SK-N-MC (cell line): ENCODE measurements at regions not wholly inside any gene's neighbourhood (a gene's known extent, or its start where the extent isn't known, plus 50 kb on each side); places are given as distances from the start of the nearest gene placed in this dataset.
A peak's percentile ranks its signal among the peaks of the same experiment; 100 is the strongest.

Experiments used
- DNase-seq: peaks from one replicate; pipeline ENCODE4 v3.0.0-alpha.2; 2011; ENCODE audit warnings: low read depth, low spot score
- H3K27ac ChIP-seq: fragments of 200-600 bp; sonication (generic); 2 replicates; pipeline ENCODE4 v1.5.1; 2016; ENCODE audit warnings: mixed run types
- H3K36me3 ChIP-seq: fragments of 200-600 bp; sonication (generic); 2 replicates; pipeline ENCODE4 v1.6.1; 2017; ENCODE audit warnings: antibody characterized with exemption, low read length, mixed read lengths; ENCODE audit not compliant: insufficient read depth
- H3K4me3 ChIP-seq: fragments of 200-600 bp; sonication (generic); 2 replicates; pipeline ENCODE4 v1.5.1; 2016
- H3K9ac ChIP-seq: fragments of 200-600 bp; sonication (generic); 2 replicates; pipeline ENCODE4 v1.8.0; 2017; ENCODE audit warnings: mixed run types, mixed read lengths; ENCODE audit not compliant: insufficient read length
- H3K9me3 ChIP-seq: fragments of 200-600 bp; sonication (generic); 2 replicates; pipeline ENCODE4 v1.6.1; 2017; ENCODE audit warnings: low read depth, mild to moderate bottlenecking, antibody characterized with exemption, low read length, moderate library complexity, mixed read lengths
- EZH2 ChIP-seq: fragments of 200-600 bp; sonication (generic); IDR thresholded peaks from one replicate; pipeline ENCODE4 v1.6.1; 2017; ENCODE audit warnings: antibody characterized with exemption
- FOXP2 ChIP-seq: optimal IDR thresholded peaks from 2 replicates; pipeline ENCODE3; 2011; ENCODE audit warnings: mild to moderate bottlenecking, moderate library complexity; ENCODE audit not compliant: insufficient read depth; ENCODE audit errors: extremely low read length, control extremely low read depth
- POLR2AphosphoS5 ChIP-seq: IDR thresholded peaks from 2 replicates; pipeline ENCODE4 v1.6.1; 2012; ENCODE audit warnings: mild to moderate bottlenecking, low read depth, low read length, borderline replicate concordance

GRCh38 chr7:123401295-123401694, 133.1 kb downstream of the IQUB start:
- no peaks in the 10 kb centered on the region for H3K9me3 ChIP-seq
- H3K36me3 ChIP-seq = no peaks in the 10 kb centered on the region
- no peak overlapping the region for H3K27ac ChIP-seq
- DNase-seq = no peak
- no peak overlapping the region for H3K9ac ChIP-seq
- no peak for TF ChIP-seq EZH2
- no peak for TF ChIP-seq FOXP2
- TF ChIP-seq POLR2AphosphoS5 = no peak
- no peak overlapping the region for H3K4me3 ChIP-seq

DNA sequence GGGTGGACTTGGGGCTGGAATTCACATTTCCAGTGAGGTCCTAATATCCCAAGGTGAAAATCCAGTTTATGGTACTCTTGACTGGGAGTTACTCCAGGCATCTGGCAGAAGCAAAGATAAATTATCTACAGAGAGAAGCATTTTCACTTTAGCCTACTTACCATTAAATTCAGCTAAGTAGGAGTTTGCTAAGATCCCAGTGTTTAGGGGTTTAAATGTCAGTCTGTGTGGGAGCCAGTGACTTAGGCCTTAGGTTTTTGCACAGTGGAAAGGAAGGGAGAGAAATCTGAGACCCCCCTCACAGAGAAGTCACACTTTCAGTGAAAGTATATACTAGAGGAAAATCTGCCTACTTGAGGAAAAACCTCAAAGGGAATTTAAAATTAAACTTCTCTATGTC, 134.2 kb downstream of the IQUB start:
- no peaks in the 10 kb centered on the region for H3K9me3 ChIP-seq
- no peak overlapping the region for H3K27ac ChIP-seq
- no peak for DNase-seq
- no peak overlapping the region for H3K4me3 ChIP-seq
- TF ChIP-seq FOXP2 (no peak), POLR2AphosphoS5 (no peak), EZH2 (no peak)
- H3K9ac ChIP-seq = no peak overlapping the region
- H3K36me3 ChIP-seq = no peaks in the 10 kb centered on the region

- Histone ChIP-seq H3K27ac (no peak overlapping the region), H3K9me3 (no peaks in the 10 kb centered on the region), H3K36me3 (no peaks in the 10 kb centered on the region), H3K4me3 (no peak overlapping the region), H3K9ac (no peak overlapping the region)
- DNase-seq = no peak
- TF ChIP-seq EZH2 = no peak
- TF ChIP-seq POLR2AphosphoS5 = no peak
- TF ChIP-seq FOXP2 = no peak
Observed at GRCh38 chr7:123398921-123399320, 135.5 kb downstream of the IQUB start.

DNA sequence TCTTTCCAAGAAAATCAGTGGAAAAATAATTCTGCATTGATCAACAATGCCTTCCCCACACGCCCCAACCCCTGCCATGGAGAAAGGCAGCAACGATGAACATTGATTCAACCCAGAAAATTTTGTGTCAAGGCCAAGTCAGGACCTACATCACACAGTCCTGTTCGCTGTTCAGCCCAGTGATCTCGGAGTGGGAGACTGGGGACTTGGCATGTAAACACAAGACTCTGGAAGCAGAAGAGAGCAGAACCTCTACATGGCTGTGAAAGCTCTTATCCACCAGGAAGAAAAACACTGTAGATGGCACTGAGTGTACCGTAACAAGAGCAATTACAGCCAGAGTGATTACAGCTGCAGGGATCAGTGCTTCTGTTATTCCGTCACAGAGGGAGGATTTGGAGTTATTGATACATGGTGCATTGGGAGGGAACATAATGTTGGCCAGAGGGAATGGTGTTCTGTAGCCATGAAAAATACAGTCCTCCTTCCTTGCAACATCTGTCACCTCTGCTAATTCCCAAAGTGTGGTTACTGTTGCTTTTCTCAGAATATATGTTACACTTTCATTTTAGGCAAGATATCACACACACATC, 136.6 kb downstream of the IQUB start:
- no peaks in the 10 kb centered on the region for H3K36me3 ChIP-seq
- H3K9ac ChIP-seq = no peak overlapping the region
- no peak overlapping the region for H3K27ac ChIP-seq
- H3K4me3 ChIP-seq = no peak overlapping the region
- H3K9me3 ChIP-seq = no peaks in the 10 kb centered on the region
- TF ChIP-seq EZH2 = no peak
- no peak for TF ChIP-seq POLR2AphosphoS5
- no peak for TF ChIP-seq FOXP2
- DNase-seq = no peak

GRCh38 chr7:123393623-123394022, 140.8 kb downstream of the IQUB start:
- Histone ChIP-seq H3K9ac (no peak overlapping the region), H3K27ac (no peak overlapping the region), H3K9me3 (no peaks in the 10 kb centered on the region), H3K4me3 (no peak overlapping the region), H3K36me3 (no peaks in the 10 kb centered on the region)
- TF ChIP-seq EZH2 = no peak
- no peak for TF ChIP-seq FOXP2
- TF ChIP-seq POLR2AphosphoS5 = no peak
- DNase-seq = no peak

DNA sequence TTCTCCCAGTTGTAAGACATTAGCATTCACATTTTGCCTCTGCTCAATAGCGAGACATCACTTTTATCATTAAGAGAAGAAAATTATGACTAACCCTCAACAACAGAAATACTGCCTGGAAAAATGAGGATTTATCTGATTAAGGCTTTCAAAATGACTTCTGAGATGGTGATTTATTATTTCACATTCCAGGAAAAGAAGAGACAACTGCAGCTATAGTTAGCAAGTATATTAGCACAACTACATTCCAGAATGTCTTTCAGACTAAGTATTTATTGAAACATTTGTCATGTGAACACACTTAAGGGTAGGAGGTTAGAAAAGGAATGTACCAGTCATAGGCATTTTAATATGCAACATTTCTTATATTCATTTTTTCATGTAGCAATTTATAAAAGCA, 162.0 kb downstream of the IQUB start:
- no peak overlapping the region for H3K27ac ChIP-seq
- no peak overlapping the region for H3K9ac ChIP-seq
- H3K9me3 ChIP-seq = no peaks in the 10 kb centered on the region
- H3K4me3 ChIP-seq = peak overlapping the region; percentile 6; the same call in 1 of the 2 replicates
- TF ChIP-seq EZH2 (no peak), FOXP2 (no peak), POLR2AphosphoS5 (no peak)
- DNase-seq = no peak
- H3K36me3 ChIP-seq = no peaks in the 10 kb centered on the region

DNA sequence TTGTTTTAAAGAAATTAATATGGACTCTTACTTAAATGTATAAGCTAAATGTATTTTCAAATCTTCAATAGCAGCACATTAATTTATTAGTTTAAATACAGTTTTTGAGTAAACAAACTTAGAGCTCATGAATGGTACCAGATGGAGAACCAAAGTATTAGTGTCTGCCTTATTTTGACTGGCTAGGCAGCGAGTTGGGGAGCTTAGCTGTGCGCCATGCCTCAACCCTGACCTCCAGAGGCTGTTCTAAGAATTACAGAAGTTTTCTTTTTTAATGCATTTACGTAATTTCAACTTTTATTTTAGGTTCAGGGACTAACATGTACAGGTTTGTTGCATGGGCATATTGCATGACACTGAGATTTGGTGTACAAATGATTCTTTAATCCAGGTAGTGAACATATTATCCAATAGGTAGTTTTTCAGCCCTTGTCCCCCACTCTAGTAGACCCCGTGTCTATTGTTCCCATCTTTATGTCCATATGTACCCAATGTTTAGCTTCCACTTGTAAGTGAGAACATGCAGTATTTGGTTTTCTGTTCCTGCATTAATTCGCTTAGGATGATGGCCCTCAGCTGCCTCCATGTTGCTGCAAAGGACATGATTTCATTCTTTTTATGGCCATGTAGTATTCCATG, 166.8 kb downstream of the IQUB start:
- peaks cover 4% of the 10 kb centered on the region; the same call in 1 of the 2 replicates for H3K9me3 ChIP-seq
- no peak for DNase-seq
- peak overlapping the region; percentile 49 for H3K9ac ChIP-seq
- TF ChIP-seq POLR2AphosphoS5 (no peak), FOXP2 (no peak), EZH2 (no peak)
- H3K27ac ChIP-seq = peak overlapping the region; percentile 89
- peak overlapping the region; percentile 54 for H3K4me3 ChIP-seq
- no peaks in the 10 kb centered on the region for H3K36me3 ChIP-seq

DNA sequence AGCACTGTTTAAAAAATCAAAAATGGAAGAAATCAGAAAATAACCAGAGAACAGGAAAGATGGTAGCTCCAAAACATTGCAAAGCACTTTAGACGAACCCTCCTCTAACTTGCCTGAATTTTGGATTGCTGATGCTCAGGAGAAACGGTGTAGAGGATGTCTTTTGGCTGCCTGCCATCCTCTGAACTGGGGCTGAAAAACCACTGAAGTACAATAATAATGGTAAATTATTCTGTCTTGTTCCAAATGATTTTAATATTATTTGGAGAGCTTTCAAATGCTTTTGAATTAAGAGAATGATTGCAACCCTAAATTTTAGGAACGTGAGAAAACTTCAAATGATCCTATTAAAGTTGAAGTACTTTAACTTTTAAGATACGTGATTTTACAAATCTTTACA, 167.3 kb upstream of the SLC13A1 start:
- H3K27ac ChIP-seq = peak overlapping the region; percentile 89
- TF ChIP-seq FOXP2 = no peak
- peak; percentile 35; the same call in 1 of the 2 replicates for TF ChIP-seq POLR2AphosphoS5

GRCh38 chr7:123366626-123367025, 166.9 kb upstream of the SLC13A1 start:
- H3K36me3 ChIP-seq = no peaks in the 10 kb centered on the region

More for the DNA sequence above, 167.3 kb upstream of the SLC13A1 start:
- no peak for DNase-seq
- Histone ChIP-seq H3K4me3 (peak overlapping the region; percentile 54), H3K9ac (peak overlapping the region; percentile 49), H3K9me3 (peaks cover 4% of the 10 kb centered on the region; the same call in 1 of the 2 replicates), H3K36me3 (no peaks in the 10 kb centered on the region)

More at GRCh38 chr7:123366626-123367025, 166.9 kb upstream of the SLC13A1 start:
- peak overlapping the region; percentile 54; the same call in 1 of the 2 replicates for H3K4me3 ChIP-seq
- DNase-seq = no peak
- TF ChIP-seq EZH2 (no peak), POLR2AphosphoS5 (no peak), FOXP2 (no peak)
- H3K27ac ChIP-seq = peak overlapping the region; percentile 89
- peaks cover 4% of the 10 kb centered on the region; the same call in 1 of the 2 replicates for H3K9me3 ChIP-seq
- H3K9ac ChIP-seq = no peak overlapping the region
